NCI-H510A (cell line): ENCODE measurements at regions not wholly inside any gene's neighbourhood (a gene's known extent, or its start where the extent isn't known, plus 50 kb on each side); places are given as distances from the start of the nearest gene placed in this dataset.
"Not testable (repeated sequence)": the region's sequence is repeated elsewhere in the genome, so short reads cannot be mapped to it uniquely, and the experiment has no call there.

Experiments used
- DNase-seq: peaks from one replicate; lab custom pipeline; 2025; lab: John Stamatoyannopoulos, UW

DNA sequence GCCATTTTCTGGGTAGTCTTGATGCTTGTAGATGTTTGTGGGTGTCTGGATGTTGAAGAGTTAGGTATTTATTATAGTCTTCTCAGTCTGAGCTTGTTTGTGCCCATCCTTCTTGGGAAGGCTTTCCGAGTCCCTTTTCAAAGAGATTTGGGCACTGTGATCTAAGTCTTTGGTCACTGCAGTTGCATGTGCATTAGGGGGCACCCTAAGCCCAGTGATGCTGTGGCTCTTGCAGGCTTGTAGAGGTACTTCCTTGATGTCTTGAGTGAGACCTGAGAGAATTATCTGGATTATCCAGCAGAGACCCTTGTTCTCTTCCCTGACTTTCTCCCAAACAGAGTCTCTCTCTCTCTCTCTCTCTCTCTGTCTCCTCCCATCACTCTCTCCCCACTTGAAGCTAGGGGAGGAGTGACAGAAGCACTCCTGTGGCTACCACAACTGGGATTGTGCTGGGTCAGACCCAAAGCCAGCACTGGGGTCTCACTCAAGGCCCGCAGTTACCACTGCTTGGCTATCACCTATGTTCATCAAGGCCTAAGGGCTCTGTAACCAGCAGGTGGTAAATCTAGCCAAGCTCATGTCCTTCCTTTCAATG, 68.5 kb downstream of the TMCO5A start:
- DNase-seq, result no peak

DNA sequence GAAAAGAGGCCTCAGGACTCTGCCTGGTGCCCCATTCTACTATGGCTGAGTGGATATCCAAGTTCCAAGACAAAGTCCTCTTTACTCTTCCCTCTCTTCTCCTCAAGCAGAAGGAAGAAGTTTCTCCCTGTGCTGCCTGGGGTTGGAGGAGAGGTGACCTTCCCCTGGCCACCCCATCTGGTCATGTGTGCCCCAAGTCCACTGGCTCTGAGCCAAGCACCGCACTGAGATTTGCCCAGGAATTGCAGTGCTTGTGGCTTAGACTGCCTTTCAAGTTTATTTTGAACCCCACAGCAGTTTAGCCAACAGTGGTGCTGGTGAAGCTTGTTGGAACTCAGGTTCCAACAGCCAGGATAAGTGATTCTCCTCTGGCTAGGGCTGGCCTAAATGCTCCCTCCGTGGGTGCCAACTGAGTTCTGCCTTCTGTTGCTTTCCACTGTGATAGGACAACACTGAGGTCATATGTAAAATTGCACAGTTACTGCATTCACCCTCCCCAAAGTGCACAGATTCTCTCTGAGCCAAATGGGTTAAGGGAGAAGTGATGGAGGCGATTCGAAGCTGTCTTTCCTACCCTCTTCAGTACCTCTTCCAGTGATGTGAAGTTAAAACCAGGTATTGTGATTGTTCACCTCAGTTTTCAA, 69.9 kb downstream of the TMCO5A start:
- DNase-seq, result no peak

DNA sequence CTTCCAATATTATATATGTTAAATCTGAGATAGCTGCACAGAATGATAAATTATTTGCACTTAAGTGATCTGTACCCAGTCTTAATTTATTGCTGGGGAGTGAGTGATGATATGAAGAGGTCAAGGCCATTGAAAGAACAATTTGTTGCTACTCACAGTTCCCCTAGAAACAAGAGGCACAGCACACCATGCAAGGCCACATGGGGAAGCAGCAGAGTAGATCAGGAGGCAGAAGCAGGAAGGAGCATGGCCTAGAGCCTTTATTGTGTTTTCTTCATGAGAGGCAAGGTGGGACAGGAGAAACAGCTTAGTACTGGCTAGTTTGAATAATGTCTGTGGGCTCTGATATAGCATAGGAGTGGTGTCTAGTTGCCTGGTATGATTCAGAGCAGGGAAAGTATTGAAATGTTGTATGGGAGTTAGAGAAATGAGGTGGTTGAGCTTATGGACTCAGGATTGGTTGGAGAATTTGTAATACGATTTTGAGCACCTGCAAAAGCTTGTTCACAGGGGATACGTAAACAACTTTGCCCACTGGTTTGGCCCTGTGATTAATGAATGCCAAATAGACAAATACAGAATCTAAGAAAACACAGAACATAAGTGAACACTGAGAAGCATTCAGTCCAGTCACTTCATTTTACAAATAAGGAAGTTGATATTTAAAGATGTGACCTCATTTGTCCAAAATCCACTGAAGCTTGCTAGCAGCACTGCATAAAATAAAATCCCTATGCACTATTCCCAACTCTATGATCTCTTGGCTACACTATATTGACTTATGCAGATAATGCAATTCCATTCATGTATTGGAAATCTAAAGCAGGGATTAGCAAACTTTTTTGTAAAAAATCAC, 71.7 kb downstream of the TMCO5A start:
- DNase-seq, result no peak

DNA sequence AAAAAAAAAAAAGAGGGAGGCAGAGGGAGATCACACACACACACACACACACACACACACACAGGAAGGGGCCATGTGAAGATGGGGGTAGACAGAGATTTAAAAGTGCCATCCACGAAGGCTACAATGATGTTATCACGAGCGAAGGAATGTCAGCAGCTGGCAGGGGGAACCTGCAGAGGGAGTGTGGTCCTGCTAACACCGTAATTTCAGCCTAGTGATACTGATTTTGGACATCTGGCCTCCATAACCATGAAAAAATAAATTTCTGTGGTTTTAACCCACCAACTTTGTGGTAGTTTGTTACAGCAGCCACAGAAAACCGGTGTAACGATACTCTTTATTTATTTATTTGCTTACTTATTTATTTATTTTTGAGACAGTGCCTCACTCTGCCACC, 76.0 kb downstream of the TMCO5A start:
- DNase-seq, result no peak

DNA sequence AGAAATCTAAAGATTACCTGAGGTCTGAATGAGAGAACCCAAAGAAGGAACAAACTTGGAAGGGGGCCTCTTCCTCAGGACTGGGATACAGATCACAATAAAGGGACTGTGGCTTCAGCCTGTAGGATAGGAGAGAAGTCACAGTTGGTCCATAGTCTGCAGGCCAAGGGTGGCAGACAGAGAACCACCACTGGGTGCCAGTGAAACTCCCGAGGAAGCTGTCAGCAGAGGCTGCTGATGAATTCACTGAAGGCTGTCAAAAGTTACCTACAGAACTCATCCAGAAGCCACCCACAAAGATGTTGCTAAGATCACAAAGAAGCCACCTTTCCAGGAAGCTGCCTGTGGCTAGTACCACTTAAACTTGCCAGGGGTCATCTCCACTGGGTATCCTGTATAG, 78.5 kb downstream of the TMCO5A start:
- no peak for DNase-seq

DNA sequence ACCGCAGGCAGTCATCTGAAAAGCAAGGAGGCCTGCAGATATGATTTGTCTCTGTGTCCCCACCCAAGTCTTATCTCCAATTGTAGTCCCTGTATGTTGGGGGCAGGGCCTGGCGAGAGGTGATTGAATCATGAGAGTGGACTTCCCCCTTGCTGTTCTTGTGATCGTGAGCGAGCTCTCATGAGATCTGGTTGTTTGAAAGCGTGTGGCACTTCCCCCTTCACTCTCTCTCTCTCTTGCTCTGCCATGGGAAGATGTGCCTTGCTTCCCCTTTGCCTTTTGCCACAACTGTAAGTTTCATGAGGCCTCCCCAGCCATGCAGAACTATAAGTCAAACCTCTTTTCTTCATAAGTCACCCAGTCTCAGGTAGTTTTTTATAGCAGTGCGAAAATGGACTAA, 83.3 kb downstream of the TMCO5A start:
- DNase-seq, result no peak

DNA sequence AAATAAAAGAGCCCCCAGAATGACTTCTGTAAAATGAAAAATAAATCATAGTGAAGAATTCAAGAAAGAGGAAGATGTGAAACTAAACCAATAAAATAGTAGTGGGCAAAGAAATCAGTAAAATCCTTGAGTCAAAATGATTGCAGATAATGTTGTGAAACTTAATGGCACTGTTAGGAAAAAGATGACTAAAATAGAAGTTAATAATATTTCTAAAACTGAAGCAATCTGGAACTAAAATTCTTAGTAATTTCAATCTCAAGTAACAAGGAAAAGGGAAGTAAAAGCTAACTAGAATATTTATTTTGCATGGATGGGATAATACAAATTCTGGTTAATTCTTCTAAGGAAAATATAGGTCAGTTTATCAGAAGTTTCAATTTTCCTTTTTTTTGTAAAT, 84.6 kb downstream of the TMCO5A start:
- no peak for DNase-seq

DNA sequence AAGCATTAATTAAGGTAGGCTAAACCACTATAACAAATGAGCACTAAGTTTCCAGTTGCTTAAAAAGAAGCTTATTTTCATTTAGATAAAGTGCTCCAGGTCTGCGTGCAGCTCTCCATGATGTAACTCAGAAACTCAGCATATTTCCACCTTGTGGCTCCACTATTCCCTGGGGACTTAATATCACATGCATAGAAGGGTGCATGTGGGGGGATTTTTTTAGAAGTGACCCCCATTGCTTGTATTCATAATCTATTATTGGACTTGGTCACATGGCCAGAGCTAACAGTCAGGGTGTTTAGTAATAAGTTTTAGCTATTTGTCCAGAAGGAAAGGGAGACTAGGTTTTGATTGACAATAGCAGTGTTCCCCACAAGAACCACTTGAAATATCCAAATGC, 86.8 kb downstream of the TMCO5A start:
- DNase-seq, result no peak

DNA sequence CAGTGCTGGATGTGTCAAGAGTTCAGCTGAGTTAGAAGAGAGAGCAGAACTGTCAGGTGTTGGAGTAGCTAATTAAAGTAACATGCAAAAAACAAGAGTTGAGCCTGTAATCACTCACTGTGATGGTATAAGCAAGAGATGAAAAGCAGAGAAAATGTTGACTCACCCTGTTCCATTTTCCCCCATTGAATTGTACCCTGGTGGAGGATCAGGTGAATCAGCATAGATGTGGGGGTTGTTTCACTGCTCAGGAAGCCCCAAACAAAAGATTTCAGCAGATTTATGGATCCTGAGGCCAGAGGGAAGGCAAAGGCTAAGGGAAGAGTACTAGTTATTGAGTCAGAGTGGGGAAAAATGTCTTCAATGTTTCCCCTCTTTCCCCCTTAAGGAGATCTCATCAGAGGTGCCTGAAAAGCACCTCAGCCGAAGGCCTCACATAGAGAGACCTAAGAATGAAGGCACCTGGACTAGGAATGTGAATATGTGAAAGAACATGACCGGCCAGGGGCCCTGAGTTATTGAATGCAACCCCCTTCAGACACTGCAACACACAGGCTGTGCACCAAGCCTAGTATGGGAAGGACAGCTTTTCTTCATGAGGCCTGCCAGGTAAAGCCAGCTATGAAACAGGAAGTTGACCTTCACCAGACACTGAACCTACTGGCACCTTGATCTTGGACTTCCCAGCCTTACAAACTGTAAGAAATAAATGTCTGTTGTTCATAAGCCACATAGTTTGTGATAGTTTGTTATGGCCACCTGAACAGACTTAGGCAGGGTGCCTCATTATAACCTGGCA, 90.1 kb downstream of the TMCO5A start:
- no peak for DNase-seq

DNA sequence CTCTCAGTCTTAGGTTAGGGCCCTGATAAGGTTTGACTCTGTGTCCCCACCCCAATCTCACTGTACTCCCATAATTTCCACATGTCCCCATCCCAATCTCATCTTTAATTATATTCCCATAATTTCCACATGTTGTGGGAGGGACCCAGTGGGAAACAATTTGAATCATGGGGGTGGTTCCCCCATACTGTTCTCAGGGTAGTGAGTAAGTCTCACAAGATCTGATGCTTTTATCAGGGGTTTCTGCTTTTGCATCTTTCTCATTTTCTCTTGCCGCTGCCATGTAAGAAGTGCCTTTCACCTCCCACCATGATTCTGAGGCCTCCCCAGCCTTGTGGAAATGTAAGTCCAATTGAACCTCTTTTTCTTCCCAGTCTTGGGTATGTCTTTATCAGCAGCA, 91.2 kb downstream of the TMCO5A start:
- not testable (repeated sequence) for DNase-seq

DNA sequence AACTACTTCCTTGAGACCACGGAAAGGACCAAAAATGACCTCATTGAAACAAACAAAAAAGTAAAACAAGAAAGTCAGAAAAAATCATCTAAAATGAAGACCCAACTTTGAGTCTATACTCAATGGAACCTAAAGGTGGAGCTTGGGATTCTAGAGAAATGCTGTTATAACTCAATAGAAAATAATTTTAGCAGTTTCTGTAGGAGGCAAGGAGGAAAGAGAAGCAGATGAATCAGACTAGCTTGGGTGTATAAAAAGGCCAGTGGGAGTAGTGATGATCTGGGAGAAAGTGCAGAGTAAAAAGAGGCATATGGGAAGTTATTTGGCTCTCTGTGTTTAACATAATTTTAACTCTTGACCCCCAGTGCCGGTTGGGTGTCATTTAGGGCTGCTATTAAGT, 94.4 kb downstream of the TMCO5A start:
- no peak for DNase-seq

DNA sequence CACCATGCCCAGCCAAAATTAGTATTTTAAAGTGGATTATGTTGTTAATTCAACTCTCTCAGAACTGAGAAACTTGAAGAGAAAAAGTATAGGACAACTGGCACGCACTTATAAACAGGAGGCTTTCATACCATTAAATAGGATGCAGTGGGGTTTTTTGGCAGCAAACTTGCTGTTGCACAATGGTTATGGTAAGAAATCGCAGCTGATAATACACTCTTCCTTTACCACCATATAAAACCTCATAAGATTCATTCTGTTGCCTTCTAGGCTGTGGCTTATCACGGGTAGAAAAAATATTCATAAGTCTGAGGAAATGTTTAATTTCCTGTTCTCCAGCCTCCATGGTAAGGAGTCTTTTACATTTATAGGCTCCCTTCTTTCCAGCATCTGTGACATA, 95.3 kb downstream of the TMCO5A start:
- no peak for DNase-seq

DNA sequence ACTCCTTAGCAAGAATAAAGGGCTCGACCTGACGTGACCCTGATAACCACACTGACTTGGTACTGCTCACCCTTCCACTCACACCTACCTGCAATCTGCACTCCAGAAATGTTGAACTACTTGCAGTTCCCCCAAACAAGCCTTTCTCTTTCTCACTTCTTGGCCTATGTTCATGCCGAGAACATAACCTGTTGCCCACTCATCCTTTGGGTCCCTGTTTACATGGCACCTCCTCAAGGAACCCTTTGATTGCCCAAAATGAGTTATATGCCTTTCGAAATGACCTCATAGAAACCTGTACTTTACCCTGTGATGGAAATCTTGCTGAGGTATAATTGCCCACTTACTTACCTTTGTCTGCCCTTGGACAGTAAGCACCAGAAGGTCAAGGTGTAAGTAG, 96.2 kb downstream of the TMCO5A start:
- no peak for DNase-seq

DNA sequence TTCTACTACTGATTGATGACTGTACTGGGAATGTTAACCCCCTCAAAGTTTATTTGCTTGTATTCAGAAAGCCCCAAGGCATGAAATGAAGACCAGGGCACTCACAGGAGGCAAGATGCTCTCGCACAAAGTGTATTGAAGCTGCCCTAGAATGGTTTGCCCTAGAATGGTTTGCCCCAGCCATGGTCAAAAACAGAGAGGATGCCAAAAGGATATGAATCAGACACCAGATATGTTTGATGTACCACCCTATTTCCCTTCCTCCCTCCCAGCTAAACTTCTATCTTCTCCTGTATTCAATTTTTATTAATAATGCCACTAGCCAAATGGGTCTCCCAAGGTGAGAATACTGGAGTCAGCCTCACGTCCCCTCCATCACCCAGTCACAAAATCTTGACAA, 101.3 kb downstream of the TMCO5A start:
- no peak for DNase-seq

DNA sequence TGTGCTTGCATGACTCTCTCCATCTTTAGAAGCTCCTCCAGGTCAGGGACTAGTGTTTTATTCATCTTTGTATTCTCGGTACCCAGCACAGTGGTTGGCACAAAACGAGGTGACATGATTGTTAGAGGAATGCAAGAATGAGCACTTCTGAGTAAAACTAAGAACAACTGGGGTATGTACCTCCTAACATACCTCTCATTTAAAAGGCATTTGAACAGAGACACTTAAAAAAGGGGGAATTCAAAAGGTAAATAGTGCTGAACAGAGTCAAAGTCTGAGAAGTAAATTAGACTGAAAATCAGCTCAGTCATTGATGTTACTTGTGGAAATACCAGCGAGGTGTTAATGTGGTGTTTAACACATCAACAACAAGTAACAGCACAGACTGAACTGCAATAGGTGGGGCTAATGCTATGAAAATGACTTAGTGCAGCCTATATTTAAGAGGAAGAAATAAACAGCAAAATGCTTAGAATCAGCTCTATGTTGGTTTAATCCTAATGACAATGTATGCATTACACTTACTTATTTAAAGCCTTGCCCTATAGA, 102.4 kb downstream of the TMCO5A start:
- DNase-seq, result no peak

DNA sequence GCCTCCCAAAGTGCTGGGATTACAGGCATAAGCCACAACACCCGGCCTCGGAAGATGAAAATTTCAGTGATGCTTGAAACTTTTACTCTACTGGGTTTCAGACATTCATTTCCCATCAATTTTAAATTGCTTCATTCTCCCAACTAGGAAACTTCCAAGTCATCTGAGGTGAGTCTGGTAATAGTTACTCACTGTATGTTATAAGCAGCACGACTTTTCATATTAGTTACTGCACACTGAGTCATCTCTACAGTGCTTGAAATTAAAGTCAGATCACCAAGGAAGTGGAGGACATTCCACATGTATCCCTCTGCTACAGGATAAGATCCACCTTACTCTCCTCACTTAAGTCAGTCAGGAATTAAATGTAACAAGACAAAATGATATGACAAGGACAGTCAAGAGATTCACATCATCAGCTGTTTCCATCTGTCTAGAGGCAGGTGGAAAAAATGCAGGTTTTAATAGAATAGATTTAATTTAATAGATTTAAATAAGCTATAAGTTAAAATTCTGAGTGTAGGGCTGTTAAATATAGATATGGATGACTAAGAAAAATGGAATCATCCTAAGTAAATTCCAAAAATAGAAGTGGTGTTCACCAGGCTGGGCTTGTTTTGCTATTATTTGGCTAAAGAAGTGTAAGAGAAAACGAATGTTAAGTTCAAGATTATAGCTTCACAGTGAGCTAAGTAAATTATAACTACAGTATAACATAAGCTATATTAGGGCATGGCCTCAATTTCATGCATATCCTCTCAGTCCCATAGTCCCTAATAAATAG, 104.4 kb downstream of the TMCO5A start:
- DNase-seq, result no peak

DNA sequence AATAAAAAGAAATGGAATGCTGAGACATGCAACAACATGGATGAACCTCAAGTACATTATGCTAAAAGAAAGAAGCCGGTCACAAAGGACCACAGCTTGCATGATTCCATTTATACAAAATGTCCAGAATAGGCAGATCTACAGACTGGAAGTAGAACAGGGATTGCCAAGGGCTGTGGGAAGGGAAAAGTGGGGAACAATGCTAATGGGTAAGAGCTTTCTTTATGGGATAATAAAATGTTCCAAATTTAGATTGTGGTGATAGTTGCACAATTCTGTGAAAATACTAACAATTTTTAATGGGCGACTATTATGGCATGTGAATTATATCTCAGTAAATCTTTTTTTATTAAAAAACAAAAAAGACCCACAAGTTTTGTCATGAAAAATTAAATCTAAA, 106.2 kb downstream of the TMCO5A start:
- DNase-seq, result no peak

DNA sequence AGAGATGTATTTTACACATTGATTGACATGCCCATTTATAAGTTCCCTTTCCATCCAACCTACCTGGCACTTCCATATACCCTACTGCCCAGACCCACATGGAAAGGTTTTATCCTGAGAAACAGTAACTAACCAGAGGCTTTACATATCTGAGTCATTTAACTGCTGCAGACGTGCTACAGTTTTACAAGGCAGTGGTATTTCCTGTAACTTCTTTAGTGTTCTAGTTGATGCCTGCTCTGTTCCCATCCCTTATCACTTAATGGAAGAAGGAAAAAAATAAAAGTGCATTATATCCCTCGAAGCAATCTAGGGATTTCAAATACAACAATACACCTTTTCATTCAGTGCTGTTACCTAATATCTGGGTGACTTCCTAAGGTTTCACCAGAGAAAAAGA, 107.1 kb downstream of the TMCO5A start:
- no peak for DNase-seq

DNA sequence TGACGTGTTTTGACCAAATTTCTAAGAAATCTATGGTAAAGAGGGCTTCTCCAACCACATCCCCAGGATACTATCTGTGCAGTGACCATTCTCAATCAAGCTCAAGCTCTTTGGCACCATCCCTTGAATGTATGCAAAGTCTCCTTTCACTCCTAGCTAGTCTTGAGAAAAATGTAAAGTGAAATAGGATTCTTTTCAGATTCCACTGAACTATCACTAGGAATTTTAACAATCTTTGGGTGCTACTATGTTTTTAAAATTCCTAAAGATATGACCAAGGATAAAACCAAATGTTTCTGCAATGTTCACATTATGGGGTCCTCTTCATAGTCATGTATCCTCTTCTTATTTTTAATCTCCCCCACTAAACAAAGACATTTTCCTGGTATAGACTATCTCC, 107.8 kb downstream of the TMCO5A start:
- DNase-seq, result no peak

DNA sequence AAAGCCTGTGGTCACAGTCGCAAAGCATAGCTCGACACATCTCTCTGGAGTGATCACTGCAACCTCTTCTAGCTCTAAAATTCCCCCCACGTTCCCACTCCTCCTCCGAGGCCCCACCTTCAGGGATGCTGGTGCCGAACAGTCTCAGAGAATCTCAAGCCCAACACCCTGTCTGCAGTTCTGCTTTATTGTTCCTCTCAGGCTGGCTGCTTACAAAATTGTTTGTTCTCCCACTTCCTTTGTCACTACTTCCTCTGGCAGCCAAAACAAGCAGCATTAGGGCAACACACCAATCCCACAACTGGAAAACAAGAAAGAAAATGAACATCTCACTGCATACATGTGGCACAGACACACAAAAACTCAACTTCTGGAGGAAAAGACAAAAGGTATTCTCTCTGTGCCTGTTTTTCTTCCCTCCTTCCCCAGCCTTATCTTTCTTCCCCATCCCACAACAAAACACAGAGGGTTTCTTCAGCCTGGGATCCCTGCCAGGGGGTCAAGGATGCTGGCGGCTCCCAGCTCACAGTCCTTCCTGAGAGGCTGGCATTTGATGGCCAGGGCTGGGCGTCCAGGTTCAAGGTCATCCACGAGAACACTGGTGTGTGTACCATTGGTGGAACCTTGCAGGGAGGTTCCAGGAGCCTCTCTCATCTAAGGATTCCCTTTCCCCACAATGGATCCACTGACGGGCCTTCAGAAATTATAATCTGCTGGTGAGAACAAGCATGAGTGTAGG, 108.4 kb downstream of the TMCO5A start:
- DNase-seq, result no peak
